Upper lobe of left lung (tissue), 4 donors: ENCODE measurements at regions not wholly inside any gene's neighbourhood (a gene's known extent, or its start where the extent isn't known, plus 50 kb on each side); places are given as distances from the start of the nearest gene placed in this dataset.

ENCODE experiments used
- POLR2A ChIP-seq, 4 donors: fragments of 450-650 bp; IDR thresholded peaks; one replicate each; pipeline ENCODE4 v1.5.1; 2016 to 2017; ENCODE audit warnings: antibody characterized with exemption in 4 of 4, mild to moderate bottlenecking in 2 of 4
- POLR2AphosphoS5 ChIP-seq, 2 donors: sonication (generic); formaldehyde crosslinking; IDR thresholded peaks; one replicate each; pipeline ENCODE4 v1.5.1; 2017; ENCODE audit warnings: antibody characterized with exemption in 2 of 2
- TF ChIP-seq, protein P1 (sequence below), 6 experiments: fragments of 450-650 bp in 4 of 6; fragments of 200-600 bp in 2 of 6; sonication (generic) in 2 of 6; IDR thresholded peaks; one replicate each; pipeline ENCODE4 v1.5.1; 2016 to 2019; ENCODE audit warnings: antibody characterized with exemption in 6 of 6

DNA sequence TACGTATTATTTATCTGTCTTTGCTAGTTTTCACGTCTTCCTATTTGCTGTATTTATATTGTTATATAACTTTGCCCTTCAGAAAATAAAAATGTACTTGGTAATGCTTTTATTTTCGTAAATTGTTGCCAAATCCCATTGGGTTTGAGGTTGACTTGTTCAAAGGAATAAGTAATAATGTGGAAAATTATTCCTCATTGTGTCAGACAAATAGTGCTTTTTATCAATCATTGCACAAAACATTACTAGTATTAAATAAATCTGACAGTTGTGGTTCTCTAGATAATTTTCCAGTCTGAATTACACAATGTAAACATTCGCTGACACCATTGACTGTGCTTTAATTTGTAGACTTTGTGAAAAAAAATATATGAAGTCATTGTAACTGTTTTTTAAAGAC lies 798.3 kb upstream of the TMEFF2 start:
- TF ChIP-seq, protein P1, sequence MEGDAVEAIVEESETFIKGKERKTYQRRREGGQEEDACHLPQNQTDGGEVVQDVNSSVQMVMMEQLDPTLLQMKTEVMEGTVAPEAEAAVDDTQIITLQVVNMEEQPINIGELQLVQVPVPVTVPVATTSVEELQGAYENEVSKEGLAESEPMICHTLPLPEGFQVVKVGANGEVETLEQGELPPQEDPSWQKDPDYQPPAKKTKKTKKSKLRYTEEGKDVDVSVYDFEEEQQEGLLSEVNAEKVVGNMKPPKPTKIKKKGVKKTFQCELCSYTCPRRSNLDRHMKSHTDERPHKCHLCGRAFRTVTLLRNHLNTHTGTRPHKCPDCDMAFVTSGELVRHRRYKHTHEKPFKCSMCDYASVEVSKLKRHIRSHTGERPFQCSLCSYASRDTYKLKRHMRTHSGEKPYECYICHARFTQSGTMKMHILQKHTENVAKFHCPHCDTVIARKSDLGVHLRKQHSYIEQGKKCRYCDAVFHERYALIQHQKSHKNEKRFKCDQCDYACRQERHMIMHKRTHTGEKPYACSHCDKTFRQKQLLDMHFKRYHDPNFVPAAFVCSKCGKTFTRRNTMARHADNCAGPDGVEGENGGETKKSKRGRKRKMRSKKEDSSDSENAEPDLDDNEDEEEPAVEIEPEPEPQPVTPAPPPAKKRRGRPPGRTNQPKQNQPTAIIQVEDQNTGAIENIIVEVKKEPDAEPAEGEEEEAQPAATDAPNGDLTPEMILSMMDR (IDR thresholded peaks at IDR 0.05) = no peak
- TF ChIP-seq POLR2A (IDR thresholded peaks at IDR 0.05) = no peak
- TF ChIP-seq POLR2AphosphoS5 (IDR thresholded peaks at IDR 0.05) = no peak
